GM06990 (cell line): ENCODE measurements at regions not wholly inside any gene's neighbourhood (a gene's known extent, or its start where the extent isn't known, plus 50 kb on each side); places are given as distances from the start of the nearest gene placed in this dataset.

Experiments
- DNase-seq: peaks from one replicate; pipeline ENCODE4 v3.0.0-alpha.2; 2011; ENCODE audit not compliant: insufficient read length; ENCODE audit errors: extremely low read depth
- H3K27me3 ChIP-seq: replicated peaks from 2 replicates; pipeline ENCODE4 v1.6.0; 2011; ENCODE audit warnings: low read length; ENCODE audit not compliant: control insufficient read depth, insufficient read depth
- H3K36me3 ChIP-seq: 2 replicates; pipeline ENCODE4 v1.5.1; 2011; ENCODE audit warnings: low read length; ENCODE audit not compliant: control insufficient read depth, insufficient read depth
- H3K4me3 ChIP-seq: replicated peaks from 2 replicates; pipeline ENCODE4 v1.5.1; 2011; ENCODE audit warnings: low read depth, mild to moderate bottlenecking, control low read depth, low read length
- CTCF ChIP-seq: IDR thresholded peaks from 2 replicates; pipeline ENCODE4 v1.5.1; 2011; ENCODE audit warnings: low read length, control low read depth, mild to moderate bottlenecking, inconsistent platforms; ENCODE audit not compliant: insufficient read depth, poor library complexity, severe bottlenecking

GRCh38 chr2:144597894-144598593 is 78.1 kb upstream of the ZEB2 start:
- Histone ChIP-seq H3K4me3 (no peak overlapping the region), H3K27me3 (no peaks in the 10 kb centered on the region; the same call in 1 of the 2 replicates), H3K36me3 (no peaks in the 10 kb centered on the region)
- DNase-seq: no peak
- no peak for TF ChIP-seq CTCF

- DNase-seq: no peak
- Histone ChIP-seq H3K36me3 (no peaks in the 10 kb centered on the region), H3K4me3 (no peak overlapping the region), H3K27me3 (no peaks in the 10 kb centered on the region; the same call in 1 of the 2 replicates)
- no peak for TF ChIP-seq CTCF
Observed at GRCh38 chr2:144597388-144597787, 77.5 kb upstream of the ZEB2 start.

DNA sequence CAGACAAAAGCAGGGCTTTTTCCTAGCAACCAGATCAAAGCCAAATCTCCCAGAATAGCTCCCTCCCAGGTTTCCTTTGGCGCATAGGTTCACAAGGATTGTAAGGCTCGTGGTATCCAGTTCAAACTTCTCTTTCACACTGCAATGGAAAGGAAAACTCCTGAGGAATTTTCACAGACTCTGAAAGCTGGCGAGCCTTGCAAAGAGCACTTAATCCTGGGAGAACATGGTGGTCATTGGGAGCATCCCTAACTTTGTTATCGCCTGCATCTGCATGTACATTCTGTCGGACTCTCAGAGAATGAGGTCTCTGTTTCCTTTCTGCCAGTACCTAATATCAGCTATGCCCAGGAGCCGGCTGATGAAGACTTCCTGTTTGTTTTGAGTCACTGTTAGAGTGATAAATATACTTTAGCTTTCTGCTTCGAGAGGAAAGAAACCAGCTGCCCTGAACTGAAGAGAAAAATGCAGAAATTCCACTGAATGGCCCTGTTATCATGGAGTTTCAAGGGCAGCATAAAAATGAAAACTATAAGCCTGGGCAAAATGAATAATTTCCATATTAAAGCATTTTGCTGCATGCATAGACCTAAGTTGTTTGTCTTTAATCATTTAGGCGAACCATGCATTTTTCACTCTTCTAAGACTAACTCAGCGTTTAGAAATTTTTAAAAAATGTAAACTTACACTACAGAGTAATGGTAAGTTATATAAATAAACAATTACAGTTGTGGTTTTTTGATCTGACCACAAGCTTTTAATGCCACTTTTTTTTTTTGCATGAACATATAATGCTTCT is 76.4 kb upstream of the ZEB2 start:
- no peak for DNase-seq
- Histone ChIP-seq H3K36me3 (no peaks in the 10 kb centered on the region), H3K4me3 (no peak overlapping the region), H3K27me3 (no peaks in the 10 kb centered on the region; the same call in 1 of the 2 replicates)
- TF ChIP-seq CTCF: no peak

DNA sequence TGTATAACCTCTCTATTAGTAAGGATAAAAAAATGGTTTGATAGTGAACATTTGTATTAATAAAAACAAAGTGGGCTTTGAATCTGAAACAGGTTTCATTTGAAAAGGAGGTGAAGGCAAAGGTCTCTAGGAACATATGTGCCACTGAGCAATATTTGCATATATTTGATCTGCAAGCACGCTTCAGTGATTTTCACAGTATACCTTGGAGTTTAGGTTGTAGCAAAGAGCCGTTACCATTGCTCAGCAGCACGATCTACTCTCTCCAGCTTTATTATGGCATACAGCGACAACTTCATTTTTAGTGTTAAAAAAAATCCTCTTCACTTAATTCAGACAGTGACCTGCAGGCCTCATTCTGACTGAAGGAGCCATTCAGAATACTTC is 75.8 kb upstream of the ZEB2 start:
- H3K27me3 ChIP-seq: no peaks in the 10 kb centered on the region; the same call in 1 of the 2 replicates
- H3K4me3 ChIP-seq: no peak overlapping the region
- no peak for DNase-seq
- no peaks in the 10 kb centered on the region for H3K36me3 ChIP-seq
- no peak for TF ChIP-seq CTCF

- H3K36me3 ChIP-seq: no peaks in the 10 kb centered on the region
- DNase-seq: no peak
- TF ChIP-seq CTCF: no peak
Observed at GRCh38 chr2:144595279-144595678, 75.4 kb upstream of the ZEB2 start.

More at GRCh38 chr2:144595279-144595678, 75.4 kb upstream of the ZEB2 start:
- Histone ChIP-seq H3K27me3 (no peaks in the 10 kb centered on the region; the same call in 1 of the 2 replicates), H3K4me3 (no peak overlapping the region)
